HCT116 (cell line): ENCODE measurements at regions not wholly inside any gene's neighbourhood (a gene's known extent, or its start where the extent isn't known, plus 50 kb on each side); places are given as distances from the start of the nearest gene placed in this dataset.

ENCODE experiments used
- ATAC-seq: fragments of 200-7000 bp; cut with Tn5 transposase; 2 replicates; pipeline ENCODE4 v1.9.1; 2020; ENCODE audit warnings: mild to moderate bottlenecking, moderate library complexity
- BruUV-seq: library from RNA; stranded (reverse); fragments of 400-500 nt; replicated peaks from 2 replicates; lab custom pipeline; 2021; lab: Mats Ljungman, UMichigan
- CTCF ChIA-PET: fragments of 300-600 bp; sonication (Branson Sonifier 250); formaldehyde crosslinking; loops from one replicate; lab custom pipeline; 2021; ENCODE audit warnings: antibody characterized with exemption; lab: Charles Lee
- POLR2A ChIA-PET: fragments of 300-600, 350-600 bp; sonication (Branson Sonifier 250); formaldehyde crosslinking; loops from one replicate; lab custom pipeline; 2021; ENCODE audit warnings: antibody characterized with exemption; lab: Charles Lee
- RAD21 ChIA-PET, 2 experiments: fragments of 300-600 bp; sonication (Branson Sonifier 250); formaldehyde crosslinking; loops; one replicate each; lab custom pipeline; 2023; ENCODE audit warnings: low total read pairs in 2 of 2; ENCODE audit not compliant: uncharacterized antibody in 2 of 2, unreplicated experiment in 2 of 2, low non-redundant PET in 1 of 2; lab: Charles Lee
- DNase-seq: peaks from one replicate; pipeline ENCODE4 v3.0.0-alpha.2; 2010; ENCODE audit warnings: low read depth, low spot score
- H2AFZ ChIP-seq: fragments of 200-600 bp; shearing (Covaris generic), sonication (generic); 2 replicates; pipeline ENCODE4 v1.6.1; 2017; ENCODE audit warnings: low read depth, mixed run types, mixed read lengths, antibody characterized with exemption, low read length; ENCODE audit not compliant: poor library complexity, severe bottlenecking
- H3K27ac ChIP-seq: 2 replicates; pipeline ENCODE4 v1.5.1; 2012; ENCODE audit warnings: low read depth, low read length
- H3K27me3 ChIP-seq: fragments of 200-600 bp; sonication (generic); 2 replicates; pipeline ENCODE4 v1.6.1; 2016; ENCODE audit warnings: mixed run types, low read length, mixed read lengths; ENCODE audit not compliant: insufficient read depth
- H3K36me3 ChIP-seq, 2 experiments: fragments of 200-500 bp in 1 of 2; fragments of 200-600 bp in 1 of 2; sonication (Bioruptor generic) in 1 of 2; sonication (generic) in 1 of 2; 2 replicates each; pipeline versions ENCODE4 v1.5.1 to v1.6.1; 2014 to 2016; ENCODE audit warnings: low read length in 2 of 2, inconsistent platforms in 1 of 2, mixed read lengths in 1 of 2, mixed run types in 1 of 2; ENCODE audit not compliant: insufficient read depth in 2 of 2, control insufficient read depth in 1 of 2
- H3K4me1 ChIP-seq, 2 experiments: fragments of 200-600 bp in 1 of 2; sonication (generic) in 1 of 2; 2 replicates each; pipeline versions ENCODE4 v1.5.1 to v1.6.1; 2012 to 2017; ENCODE audit warnings: low read length in 2 of 2, inconsistent platforms in 1 of 2, mild to moderate bottlenecking in 1 of 2, mixed read lengths in 1 of 2, mixed run types in 1 of 2, moderate library complexity in 1 of 2; ENCODE audit not compliant: insufficient read depth in 2 of 2, control insufficient read depth in 1 of 2
- H3K4me2 ChIP-seq: fragments of 200-600 bp; sonication (generic); 2 replicates; pipeline ENCODE4 v1.6.1; 2017; ENCODE audit warnings: mixed run types, low read length, mixed read lengths
- H3K4me3 ChIP-seq, 2 experiments: fragments of 200-600 bp in 1 of 2; sonication (generic) in 1 of 2; replicated peaks in 1 of 2; 2 replicates each; pipeline ENCODE4 v1.5.1; 2011 to 2016; ENCODE audit warnings: low read length in 2 of 2, control low read depth in 1 of 2, low read depth in 1 of 2, mild to moderate bottlenecking in 1 of 2, mixed read lengths in 1 of 2, mixed run types in 1 of 2
- H3K79me2 ChIP-seq: fragments of 200-600 bp; sonication (generic); 2 replicates; pipeline ENCODE4 v1.6.1; 2017; ENCODE audit warnings: mild to moderate bottlenecking, mixed run types, low read length, moderate library complexity, mixed read lengths; ENCODE audit not compliant: insufficient read depth
- H3K9ac ChIP-seq: fragments of 200-600 bp; sonication (generic); 2 replicates; pipeline ENCODE4 v1.6.1; 2016; ENCODE audit warnings: low read length, mixed read lengths
- H3K9me2 ChIP-seq: fragments of 200-600 bp; sonication (generic), shearing (Covaris generic); 2 replicates; pipeline ENCODE4 v1.6.1; 2017; ENCODE audit warnings: mixed run types, mild to moderate bottlenecking, moderate library complexity; ENCODE audit not compliant: insufficient read depth
- H3K9me3 ChIP-seq, 2 experiments: fragments of 200-500 bp in 1 of 2; fragments of 200-600 bp in 1 of 2; sonication (Bioruptor generic) in 1 of 2; sonication (generic) in 1 of 2; 2 replicates each; pipeline ENCODE4 v1.6.1; 2014 to 2017; ENCODE audit warnings: low read length in 2 of 2, mixed read lengths in 2 of 2, inconsistent platforms in 1 of 2, low read depth in 1 of 2, mild to moderate bottlenecking in 1 of 2, mixed run types in 1 of 2, moderate library complexity in 1 of 2; ENCODE audit not compliant: control insufficient read depth in 1 of 2, insufficient read depth in 1 of 2
- H4K20me1 ChIP-seq: fragments of 200-600 bp; sonication (generic), shearing (Covaris generic); 2 replicates; pipeline ENCODE4 v1.6.1; 2017; ENCODE audit warnings: mixed run types, mild to moderate bottlenecking, moderate library complexity; ENCODE audit not compliant: insufficient read depth
- CBX3 ChIP-seq: IDR thresholded peaks from 2 replicates; pipeline ENCODE4 v1.6.1; 2012; ENCODE audit warnings: low read depth
- CEBPB ChIP-seq: IDR thresholded peaks from 2 replicates; pipeline ENCODE4 v1.6.1; 2012; ENCODE audit warnings: low read depth
- EGR1 ChIP-seq: IDR thresholded peaks from 2 replicates; pipeline ENCODE4 v1.6.1; 2012; ENCODE audit warnings: low read depth
- FOSL1 ChIP-seq: IDR thresholded peaks from 2 replicates; pipeline ENCODE4 v1.6.1; 2012; ENCODE audit warnings: low read depth
- POLR2A ChIP-seq: IDR thresholded peaks from 2 replicates; pipeline ENCODE4 v1.7.0; 2011; ENCODE audit warnings: borderline replicate concordance; ENCODE audit not compliant: insufficient read depth, insufficient read length; ENCODE audit errors: extremely low read depth
- RAD21 ChIP-seq: IDR thresholded peaks from 2 replicates; pipeline ENCODE4 v1.6.1; 2012; ENCODE audit warnings: low read depth, mild to moderate bottlenecking
- SRF ChIP-seq: IDR thresholded peaks from 2 replicates; pipeline ENCODE4 v1.6.1; 2012; ENCODE audit warnings: low read depth
- TCF7L2 ChIP-seq: IDR thresholded peaks from 2 replicates; pipeline ENCODE4 v1.7.0; 2011; ENCODE audit warnings: borderline replicate concordance, inconsistent platforms; ENCODE audit not compliant: insufficient read depth, insufficient read length; ENCODE audit errors: extremely low read depth
- YY1 ChIP-seq: IDR thresholded peaks from 2 replicates; pipeline ENCODE4 v1.6.1; 2011; ENCODE audit warnings: low read length, low read depth, moderate library complexity, mild to moderate bottlenecking; ENCODE audit not compliant: insufficient replicate concordance; ENCODE audit errors: extremely low read depth
- ZFX ChIP-seq: fragments of 450-650 bp; IDR thresholded peaks from 2 replicates; pipeline ENCODE4 v1.6.1; 2017
- ZNF274 ChIP-seq: fragments of 200-500 bp; sonication (Bioruptor generic); IDR thresholded peaks from 2 replicates; pipeline ENCODE4 v1.6.1; 2014; ENCODE audit warnings: mild to moderate bottlenecking, low read depth, low read length, inconsistent platforms
- intact Hi-C: fragments of 100-400 bp; cut with micrococcal nuclease; formaldehyde crosslinking; loops from 2 replicates; pipeline ENCODE4 v1.10.0; 2022
- TF ChIP-seq, protein P1 (sequence below): IDR thresholded peaks from 2 replicates; pipeline ENCODE4 v1.6.1; 2011; ENCODE audit warnings: mild to moderate bottlenecking, low read length, moderate library complexity; ENCODE audit not compliant: insufficient replicate concordance; ENCODE audit errors: extremely low read depth
- TF ChIP-seq, protein P2 (sequence below): IDR thresholded peaks from 2 replicates; pipeline ENCODE4 v1.6.1; 2012; ENCODE audit warnings: low read depth
- TF ChIP-seq, protein P3 (sequence below): IDR thresholded peaks from 2 replicates; pipeline ENCODE4 v1.6.1; 2012

DNA sequence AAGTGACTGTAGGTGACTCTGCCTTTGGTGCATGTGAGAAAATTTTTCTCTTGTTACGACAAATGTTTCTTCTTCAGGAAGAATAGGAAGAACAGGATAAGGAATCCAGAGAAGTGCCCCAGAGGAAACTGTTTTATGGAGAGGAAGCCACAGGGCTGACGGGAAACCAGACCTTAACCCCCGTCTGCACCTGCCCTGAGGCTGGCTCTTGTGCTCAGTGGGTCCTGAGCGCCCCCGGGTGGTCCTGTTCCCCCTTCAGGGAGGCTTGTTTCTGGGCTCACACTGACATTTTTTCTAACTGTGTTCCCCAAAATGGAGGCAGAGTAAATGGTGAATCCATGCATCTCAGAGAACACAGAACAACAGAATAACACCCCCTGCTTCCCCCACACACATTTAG is 691.8 kb downstream of the TMEM121 start:
- Histone ChIP-seq H3K36me3 (no peaks in the 10 kb centered on the region), H3K9ac (no peak overlapping the region), H3K27me3 (no peaks in the 10 kb centered on the region), H2AFZ (no peak overlapping the region), H3K4me2 (no peak overlapping the region), H3K79me2 (no peaks in the 10 kb centered on the region), H3K9me3 (peaks cover 0 to 2% of the 10 kb centered on the region in 2 experiments; a peak in 1 of 4 replicates), H3K9me2 (no peaks in the 10 kb centered on the region), H3K27ac (no peak overlapping the region), H4K20me1 (no peaks in the 10 kb centered on the region), H3K4me3 (no peak overlapping the region), H3K4me1 (no peaks in the 10 kb centered on the region)
- intact Hi-C loops: no loop called here
- POLR2A ChIA-PET: no interaction called here
- ATAC-seq: no peak
- DNase-seq: no peak
- TF ChIP-seq EGR1: no peak
- no peak for TF ChIP-seq POLR2A
- no peak for TF ChIP-seq SRF
- TF ChIP-seq, protein P1, sequence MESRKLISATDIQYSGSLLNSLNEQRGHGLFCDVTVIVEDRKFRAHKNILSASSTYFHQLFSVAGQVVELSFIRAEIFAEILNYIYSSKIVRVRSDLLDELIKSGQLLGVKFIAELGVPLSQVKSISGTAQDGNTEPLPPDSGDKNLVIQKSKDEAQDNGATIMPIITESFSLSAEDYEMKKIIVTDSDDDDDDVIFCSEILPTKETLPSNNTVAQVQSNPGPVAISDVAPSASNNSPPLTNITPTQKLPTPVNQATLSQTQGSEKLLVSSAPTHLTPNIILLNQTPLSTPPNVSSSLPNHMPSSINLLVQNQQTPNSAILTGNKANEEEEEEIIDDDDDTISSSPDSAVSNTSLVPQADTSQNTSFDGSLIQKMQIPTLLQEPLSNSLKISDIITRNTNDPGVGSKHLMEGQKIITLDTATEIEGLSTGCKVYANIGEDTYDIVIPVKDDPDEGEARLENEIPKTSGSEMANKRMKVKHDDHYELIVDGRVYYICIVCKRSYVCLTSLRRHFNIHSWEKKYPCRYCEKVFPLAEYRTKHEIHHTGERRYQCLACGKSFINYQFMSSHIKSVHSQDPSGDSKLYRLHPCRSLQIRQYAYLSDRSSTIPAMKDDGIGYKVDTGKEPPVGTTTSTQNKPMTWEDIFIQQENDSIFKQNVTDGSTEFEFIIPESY: no peak
- TF ChIP-seq, protein P2, sequence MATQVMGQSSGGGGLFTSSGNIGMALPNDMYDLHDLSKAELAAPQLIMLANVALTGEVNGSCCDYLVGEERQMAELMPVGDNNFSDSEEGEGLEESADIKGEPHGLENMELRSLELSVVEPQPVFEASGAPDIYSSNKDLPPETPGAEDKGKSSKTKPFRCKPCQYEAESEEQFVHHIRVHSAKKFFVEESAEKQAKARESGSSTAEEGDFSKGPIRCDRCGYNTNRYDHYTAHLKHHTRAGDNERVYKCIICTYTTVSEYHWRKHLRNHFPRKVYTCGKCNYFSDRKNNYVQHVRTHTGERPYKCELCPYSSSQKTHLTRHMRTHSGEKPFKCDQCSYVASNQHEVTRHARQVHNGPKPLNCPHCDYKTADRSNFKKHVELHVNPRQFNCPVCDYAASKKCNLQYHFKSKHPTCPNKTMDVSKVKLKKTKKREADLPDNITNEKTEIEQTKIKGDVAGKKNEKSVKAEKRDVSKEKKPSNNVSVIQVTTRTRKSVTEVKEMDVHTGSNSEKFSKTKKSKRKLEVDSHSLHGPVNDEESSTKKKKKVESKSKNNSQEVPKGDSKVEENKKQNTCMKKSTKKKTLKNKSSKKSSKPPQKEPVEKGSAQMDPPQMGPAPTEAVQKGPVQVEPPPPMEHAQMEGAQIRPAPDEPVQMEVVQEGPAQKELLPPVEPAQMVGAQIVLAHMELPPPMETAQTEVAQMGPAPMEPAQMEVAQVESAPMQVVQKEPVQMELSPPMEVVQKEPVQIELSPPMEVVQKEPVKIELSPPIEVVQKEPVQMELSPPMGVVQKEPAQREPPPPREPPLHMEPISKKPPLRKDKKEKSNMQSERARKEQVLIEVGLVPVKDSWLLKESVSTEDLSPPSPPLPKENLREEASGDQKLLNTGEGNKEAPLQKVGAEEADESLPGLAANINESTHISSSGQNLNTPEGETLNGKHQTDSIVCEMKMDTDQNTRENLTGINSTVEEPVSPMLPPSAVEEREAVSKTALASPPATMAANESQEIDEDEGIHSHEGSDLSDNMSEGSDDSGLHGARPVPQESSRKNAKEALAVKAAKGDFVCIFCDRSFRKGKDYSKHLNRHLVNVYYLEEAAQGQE: no peak
- no peak for TF ChIP-seq CEBPB
- no peak for TF ChIP-seq YY1
- TF ChIP-seq FOSL1: no peak
- no peak for TF ChIP-seq CBX3
- TF ChIP-seq, protein P3, sequence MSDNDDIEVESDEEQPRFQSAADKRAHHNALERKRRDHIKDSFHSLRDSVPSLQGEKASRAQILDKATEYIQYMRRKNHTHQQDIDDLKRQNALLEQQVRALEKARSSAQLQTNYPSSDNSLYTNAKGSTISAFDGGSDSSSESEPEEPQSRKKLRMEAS: no peak
- TF ChIP-seq ZNF274: no peak
- no peak for TF ChIP-seq ZFX
- no peak for TF ChIP-seq RAD21
- no peak for TF ChIP-seq TCF7L2
- no TSS peak for BruUV-seq
- RAD21 ChIA-PET: no interaction called here
- CTCF ChIA-PET: no interaction called here
